ENCODE measurements at regions not wholly inside any gene's neighbourhood (a gene's known extent, or its start where the extent isn't known, plus 50 kb on each side); places are given as distances from the start of the nearest gene placed in this dataset.

DNA sequence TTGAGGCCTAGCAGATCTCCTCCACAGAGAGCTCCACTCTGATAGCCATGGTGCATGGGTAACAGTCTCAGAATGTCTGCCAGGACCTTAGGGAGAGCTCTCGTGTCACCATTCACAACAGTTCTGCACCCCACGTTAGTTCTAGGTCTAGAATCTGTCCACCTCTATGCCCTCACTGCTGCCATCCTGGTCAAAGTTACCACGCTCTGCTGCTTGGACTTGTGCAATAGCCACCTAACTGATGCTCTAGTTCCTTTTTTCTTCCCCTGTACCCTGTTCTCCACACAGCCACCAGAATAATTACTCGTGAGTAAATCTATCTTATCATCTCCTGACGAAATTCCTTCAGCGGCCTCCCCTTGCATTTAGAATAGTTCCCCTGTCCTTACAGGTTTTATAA lies 268.8 kb upstream of the GATB start:
- TF ChIP-seq, protein P1, sequence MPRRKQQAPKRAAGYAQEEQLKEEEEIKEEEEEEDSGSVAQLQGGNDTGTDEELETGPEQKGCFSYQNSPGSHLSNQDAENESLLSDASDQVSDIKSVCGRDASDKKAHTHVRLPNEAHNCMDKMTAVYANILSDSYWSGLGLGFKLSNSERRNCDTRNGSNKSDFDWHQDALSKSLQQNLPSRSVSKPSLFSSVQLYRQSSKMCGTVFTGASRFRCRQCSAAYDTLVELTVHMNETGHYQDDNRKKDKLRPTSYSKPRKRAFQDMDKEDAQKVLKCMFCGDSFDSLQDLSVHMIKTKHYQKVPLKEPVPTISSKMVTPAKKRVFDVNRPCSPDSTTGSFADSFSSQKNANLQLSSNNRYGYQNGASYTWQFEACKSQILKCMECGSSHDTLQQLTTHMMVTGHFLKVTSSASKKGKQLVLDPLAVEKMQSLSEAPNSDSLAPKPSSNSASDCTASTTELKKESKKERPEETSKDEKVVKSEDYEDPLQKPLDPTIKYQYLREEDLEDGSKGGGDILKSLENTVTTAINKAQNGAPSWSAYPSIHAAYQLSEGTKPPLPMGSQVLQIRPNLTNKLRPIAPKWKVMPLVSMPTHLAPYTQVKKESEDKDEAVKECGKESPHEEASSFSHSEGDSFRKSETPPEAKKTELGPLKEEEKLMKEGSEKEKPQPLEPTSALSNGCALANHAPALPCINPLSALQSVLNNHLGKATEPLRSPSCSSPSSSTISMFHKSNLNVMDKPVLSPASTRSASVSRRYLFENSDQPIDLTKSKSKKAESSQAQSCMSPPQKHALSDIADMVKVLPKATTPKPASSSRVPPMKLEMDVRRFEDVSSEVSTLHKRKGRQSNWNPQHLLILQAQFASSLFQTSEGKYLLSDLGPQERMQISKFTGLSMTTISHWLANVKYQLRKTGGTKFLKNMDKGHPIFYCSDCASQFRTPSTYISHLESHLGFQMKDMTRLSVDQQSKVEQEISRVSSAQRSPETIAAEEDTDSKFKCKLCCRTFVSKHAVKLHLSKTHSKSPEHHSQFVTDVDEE (CRISPR knock-in tag; IDR thresholded peaks at IDR 0.05), result no peak
- TF ChIP-seq ZNF70 (CRISPR knock-in tag; IDR thresholded peaks at IDR 0.05) (no peak), TOX (CRISPR knock-in tag; IDR thresholded peaks at IDR 0.05; ENCODE audit: borderline replicate concordance) (no peak), ARNTL (CRISPR knock-in tag; IDR thresholded peaks at IDR 0.05; ENCODE audit: borderline replicate concordance, low read depth) (no peak), PPARA (CRISPR knock-in tag; IDR thresholded peaks at IDR 0.05; ENCODE audit: borderline replicate concordance) (no peak), SNAI2 (CRISPR knock-in tag; IDR thresholded peaks at IDR 0.05) (no peak), BACH2 (CRISPR knock-in tag; IDR thresholded peaks at IDR 0.05; ENCODE audit: borderline replicate concordance) (no peak), RARB (CRISPR knock-in tag; IDR thresholded peaks at IDR 0.05) (no peak), ZFP30 (CRISPR knock-in tag; IDR thresholded peaks at IDR 0.05) (no peak), ZC3H10 (CRISPR knock-in tag; IDR thresholded peaks at IDR 0.05) (no peak), OSR1 (CRISPR knock-in tag; IDR thresholded peaks at IDR 0.05) (no peak), ZNF565 (CRISPR knock-in tag; conservative IDR thresholded peaks at IDR 0.05; ENCODE audit: low read depth) (no peak), ESRRG (CRISPR knock-in tag; IDR thresholded peaks at IDR 0.05) (no peak)
- TF ChIP-seq, protein P2, sequence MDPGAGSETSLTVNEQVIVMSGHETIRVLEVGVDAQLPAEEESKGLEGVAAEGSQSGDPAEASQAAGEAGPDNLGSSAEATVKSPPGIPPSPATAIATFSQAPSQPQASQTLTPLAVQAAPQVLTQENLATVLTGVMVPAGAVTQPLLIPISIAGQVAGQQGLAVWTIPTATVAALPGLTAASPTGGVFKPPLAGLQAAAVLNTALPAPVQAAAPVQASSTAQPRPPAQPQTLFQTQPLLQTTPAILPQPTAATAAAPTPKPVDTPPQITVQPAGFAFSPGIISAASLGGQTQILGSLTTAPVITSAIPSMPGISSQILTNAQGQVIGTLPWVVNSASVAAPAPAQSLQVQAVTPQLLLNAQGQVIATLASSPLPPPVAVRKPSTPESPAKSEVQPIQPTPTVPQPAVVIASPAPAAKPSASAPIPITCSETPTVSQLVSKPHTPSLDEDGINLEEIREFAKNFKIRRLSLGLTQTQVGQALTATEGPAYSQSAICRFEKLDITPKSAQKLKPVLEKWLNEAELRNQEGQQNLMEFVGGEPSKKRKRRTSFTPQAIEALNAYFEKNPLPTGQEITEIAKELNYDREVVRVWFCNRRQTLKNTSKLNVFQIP (CRISPR knock-in tag; IDR thresholded peaks at IDR 0.05; ENCODE audit: borderline replicate concordance, low read depth), result no peak
- TF ChIP-seq, protein P3, sequence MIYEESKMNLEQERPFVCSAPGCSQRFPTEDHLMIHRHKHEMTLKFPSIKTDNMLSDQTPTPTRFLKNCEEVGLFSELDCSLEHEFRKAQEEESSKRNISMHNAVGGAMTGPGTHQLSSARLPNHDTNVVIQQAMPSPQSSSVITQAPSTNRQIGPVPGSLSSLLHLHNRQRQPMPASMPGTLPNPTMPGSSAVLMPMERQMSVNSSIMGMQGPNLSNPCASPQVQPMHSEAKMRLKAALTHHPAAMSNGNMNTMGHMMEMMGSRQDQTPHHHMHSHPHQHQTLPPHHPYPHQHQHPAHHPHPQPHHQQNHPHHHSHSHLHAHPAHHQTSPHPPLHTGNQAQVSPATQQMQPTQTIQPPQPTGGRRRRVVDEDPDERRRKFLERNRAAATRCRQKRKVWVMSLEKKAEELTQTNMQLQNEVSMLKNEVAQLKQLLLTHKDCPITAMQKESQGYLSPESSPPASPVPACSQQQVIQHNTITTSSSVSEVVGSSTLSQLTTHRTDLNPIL (CRISPR knock-in tag; IDR thresholded peaks at IDR 0.05; ENCODE audit: low read depth), result no peak
- TF ChIP-seq, protein P4, sequence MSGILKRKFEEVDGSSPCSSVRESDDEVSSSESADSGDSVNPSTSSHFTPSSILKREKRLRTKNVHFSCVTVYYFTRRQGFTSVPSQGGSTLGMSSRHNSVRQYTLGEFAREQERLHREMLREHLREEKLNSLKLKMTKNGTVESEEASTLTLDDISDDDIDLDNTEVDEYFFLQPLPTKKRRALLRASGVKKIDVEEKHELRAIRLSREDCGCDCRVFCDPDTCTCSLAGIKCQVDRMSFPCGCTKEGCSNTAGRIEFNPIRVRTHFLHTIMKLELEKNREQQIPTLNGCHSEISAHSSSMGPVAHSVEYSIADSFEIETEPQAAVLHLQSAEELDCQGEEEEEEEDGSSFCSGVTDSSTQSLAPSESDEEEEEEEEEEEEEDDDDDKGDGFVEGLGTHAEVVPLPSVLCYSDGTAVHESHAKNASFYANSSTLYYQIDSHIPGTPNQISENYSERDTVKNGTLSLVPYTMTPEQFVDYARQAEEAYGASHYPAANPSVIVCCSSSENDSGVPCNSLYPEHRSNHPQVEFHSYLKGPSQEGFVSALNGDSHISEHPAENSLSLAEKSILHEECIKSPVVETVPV (CRISPR knock-in tag; IDR thresholded peaks at IDR 0.05), result no peak
- ATAC-seq, result no peak

DNA sequence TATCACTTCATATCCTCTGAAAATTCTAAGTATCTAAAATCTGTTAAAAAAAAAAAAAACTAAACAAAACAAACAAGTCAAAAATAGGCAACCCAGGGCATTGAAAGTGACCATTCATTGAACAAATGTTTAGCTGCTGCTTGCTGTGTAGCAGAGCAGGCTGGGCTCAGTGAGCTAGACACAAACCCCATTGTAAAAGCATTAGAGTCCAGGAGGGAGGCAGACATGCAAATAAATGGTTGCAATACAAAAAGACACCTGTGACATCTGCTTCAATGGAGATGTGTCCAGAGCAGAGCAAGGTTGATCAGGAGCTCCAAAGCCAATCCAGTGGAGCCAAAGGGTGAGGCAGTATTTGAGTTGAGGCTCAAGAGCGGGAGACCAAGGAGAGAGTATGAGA lies 267.3 kb upstream of the GATB start:
- TF ChIP-seq, protein P5, sequence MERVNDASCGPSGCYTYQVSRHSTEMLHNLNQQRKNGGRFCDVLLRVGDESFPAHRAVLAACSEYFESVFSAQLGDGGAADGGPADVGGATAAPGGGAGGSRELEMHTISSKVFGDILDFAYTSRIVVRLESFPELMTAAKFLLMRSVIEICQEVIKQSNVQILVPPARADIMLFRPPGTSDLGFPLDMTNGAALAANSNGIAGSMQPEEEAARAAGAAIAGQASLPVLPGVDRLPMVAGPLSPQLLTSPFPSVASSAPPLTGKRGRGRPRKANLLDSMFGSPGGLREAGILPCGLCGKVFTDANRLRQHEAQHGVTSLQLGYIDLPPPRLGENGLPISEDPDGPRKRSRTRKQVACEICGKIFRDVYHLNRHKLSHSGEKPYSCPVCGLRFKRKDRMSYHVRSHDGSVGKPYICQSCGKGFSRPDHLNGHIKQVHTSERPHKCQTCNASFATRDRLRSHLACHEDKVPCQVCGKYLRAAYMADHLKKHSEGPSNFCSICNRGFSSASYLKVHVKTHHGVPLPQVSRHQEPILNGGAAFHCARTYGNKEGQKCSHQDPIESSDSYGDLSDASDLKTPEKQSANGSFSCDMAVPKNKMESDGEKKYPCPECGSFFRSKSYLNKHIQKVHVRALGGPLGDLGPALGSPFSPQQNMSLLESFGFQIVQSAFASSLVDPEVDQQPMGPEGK (CRISPR knock-in tag; IDR thresholded peaks at IDR 0.05; ENCODE audit: borderline replicate concordance), result no peak
- TF ChIP-seq BACH2 (CRISPR knock-in tag; IDR thresholded peaks at IDR 0.05; ENCODE audit: borderline replicate concordance) (no peak), TOX (CRISPR knock-in tag; IDR thresholded peaks at IDR 0.05; ENCODE audit: borderline replicate concordance) (no peak), GLIS3 (CRISPR knock-in tag; IDR thresholded peaks at IDR 0.05) (no peak), OSR1 (CRISPR knock-in tag; IDR thresholded peaks at IDR 0.05) (no peak), ZFP30 (CRISPR knock-in tag; IDR thresholded peaks at IDR 0.05) (no peak), TCF4 (CRISPR knock-in tag; IDR thresholded peaks at IDR 0.05; ENCODE audit: borderline replicate concordance) (no peak), ARNTL (CRISPR knock-in tag; IDR thresholded peaks at IDR 0.05; ENCODE audit: borderline replicate concordance, low read depth) (no peak), PPARA (CRISPR knock-in tag; IDR thresholded peaks at IDR 0.05; ENCODE audit: borderline replicate concordance) (no peak), ZC3H10 (CRISPR knock-in tag; IDR thresholded peaks at IDR 0.05) (no peak), ISL1 (CRISPR knock-in tag; IDR thresholded peaks at IDR 0.05) (no peak), CSDC2 (CRISPR knock-in tag; IDR thresholded peaks at IDR 0.05) (no peak)
- TF ChIP-seq, protein P2 (CRISPR knock-in tag; IDR thresholded peaks at IDR 0.05; ENCODE audit: borderline replicate concordance, low read depth), result no peak
- ATAC-seq, result no peak
